Amygdala (tissue), 56 donors: ENCODE measurements at regions not wholly inside any gene's neighbourhood (a gene's known extent, or its start where the extent isn't known, plus 50 kb on each side); places are given as distances from the start of the nearest gene placed in this dataset.

ENCODE experiments used
- DNase-seq, 56 donors: peaks; one replicate each; lab custom pipeline; 2025; lab: John Stamatoyannopoulos, UW

DNA sequence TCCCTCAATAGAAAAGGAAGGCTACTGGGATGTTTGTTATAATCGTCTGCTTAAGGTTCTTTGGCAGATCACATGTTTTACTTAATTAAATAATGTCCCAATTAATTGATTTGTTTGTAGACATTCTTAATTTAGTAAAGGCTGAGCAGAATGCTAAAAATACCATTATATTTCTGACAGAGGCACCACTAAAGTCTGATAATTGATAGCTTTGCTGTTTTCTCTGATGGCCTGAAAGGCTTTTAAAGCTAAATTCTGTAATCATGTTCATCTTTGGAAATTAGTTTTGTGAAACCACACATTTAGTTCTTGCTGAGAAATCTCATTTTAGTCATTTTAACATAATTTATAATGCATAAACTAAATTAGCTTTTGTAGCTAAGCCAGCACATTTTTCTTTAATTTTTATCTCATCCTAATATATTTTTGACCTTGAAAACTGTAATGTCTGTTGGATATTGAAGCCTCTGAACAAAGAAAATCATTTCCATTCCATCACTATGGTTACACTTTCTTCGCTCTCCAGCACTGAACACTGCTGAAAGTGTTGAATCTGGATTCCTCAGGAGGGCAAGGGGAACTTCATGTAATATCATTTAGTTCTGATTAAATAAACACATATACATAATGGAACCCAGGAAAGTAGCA lies 329.4 kb downstream of the ELAVL2 start:
- no peak for DNase-seq

DNA sequence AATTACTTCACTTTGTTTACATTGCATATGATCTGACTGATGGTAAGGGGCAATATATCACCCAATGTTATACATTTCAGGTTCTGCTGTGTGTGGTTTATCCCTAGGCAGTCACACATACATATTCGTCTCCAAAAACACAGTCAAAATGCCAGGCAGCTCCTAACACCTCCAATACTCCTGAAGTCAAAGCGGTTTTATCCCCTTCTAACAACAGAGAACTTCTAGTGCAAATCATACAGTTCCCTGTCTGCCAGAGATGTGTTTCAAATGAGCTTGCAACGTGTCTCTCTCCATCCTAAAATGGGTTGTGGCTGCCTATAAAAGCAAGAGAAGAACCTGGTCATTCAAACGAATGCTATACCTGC lies 328.9 kb downstream of the ELAVL2 start:
- no peak for DNase-seq

GRCh38 chr9:23502004-23502403 lies 324.0 kb downstream of the ELAVL2 start:
- no peak for DNase-seq

GRCh38 chr9:23522952-23523351 lies 303.1 kb downstream of the ELAVL2 start:
- DNase-seq = no peak

- DNase-seq = no peak
These were observed 301.4 kb downstream of the ELAVL2 start for GRCh38 chr9:23524607-23525155.

DNA sequence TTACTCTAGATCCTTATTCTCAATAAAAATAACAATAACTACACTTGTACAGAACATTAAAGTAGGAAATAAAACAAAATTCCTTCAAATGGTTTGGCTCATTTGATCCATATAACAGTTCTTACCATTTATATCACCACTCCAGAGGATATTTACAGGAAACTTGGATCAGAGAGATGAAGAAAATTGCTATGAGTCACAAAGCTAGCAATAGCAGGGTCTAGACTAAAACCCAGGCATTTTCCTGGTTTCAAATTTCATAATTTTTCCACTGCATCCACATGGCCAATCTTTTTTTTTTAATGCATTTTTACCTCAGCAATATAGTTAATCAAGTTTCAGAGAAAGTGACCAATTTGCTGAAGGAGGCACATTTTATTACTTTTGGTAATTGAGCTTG lies 299.2 kb downstream of the ELAVL2 start:
- DNase-seq = no peak

DNA sequence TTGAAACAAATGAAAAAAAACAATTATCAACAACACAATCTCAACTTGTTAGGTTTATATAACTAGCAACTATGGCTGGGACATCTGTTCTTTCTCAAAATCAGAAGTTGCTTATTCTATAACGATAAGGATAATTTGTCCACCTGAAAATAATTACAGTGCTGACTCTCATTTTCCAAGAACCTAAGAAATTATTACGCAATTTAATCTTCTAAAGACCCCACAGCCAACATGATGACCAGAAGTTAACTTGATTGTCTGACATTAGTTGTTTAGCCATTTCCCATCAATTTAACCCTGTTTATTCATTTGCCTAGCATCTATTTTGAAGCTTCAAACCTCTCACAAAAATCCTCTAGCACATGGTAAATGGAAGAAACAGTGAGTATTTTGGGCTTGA lies 293.8 kb downstream of the ELAVL2 start:
- DNase-seq = no peak

GRCh38 chr9:23537192-23538066 lies 288.6 kb downstream of the ELAVL2 start:
- DNase-seq = peak in 3 of 56 donors; percentile 1 to 31 (median 7)

- peak in 3 of 56 donors; percentile 5 to 21 (median 16) for DNase-seq
These were observed 288.0 kb downstream of the ELAVL2 start for GRCh38 chr9:23538067-23538402.

DNA sequence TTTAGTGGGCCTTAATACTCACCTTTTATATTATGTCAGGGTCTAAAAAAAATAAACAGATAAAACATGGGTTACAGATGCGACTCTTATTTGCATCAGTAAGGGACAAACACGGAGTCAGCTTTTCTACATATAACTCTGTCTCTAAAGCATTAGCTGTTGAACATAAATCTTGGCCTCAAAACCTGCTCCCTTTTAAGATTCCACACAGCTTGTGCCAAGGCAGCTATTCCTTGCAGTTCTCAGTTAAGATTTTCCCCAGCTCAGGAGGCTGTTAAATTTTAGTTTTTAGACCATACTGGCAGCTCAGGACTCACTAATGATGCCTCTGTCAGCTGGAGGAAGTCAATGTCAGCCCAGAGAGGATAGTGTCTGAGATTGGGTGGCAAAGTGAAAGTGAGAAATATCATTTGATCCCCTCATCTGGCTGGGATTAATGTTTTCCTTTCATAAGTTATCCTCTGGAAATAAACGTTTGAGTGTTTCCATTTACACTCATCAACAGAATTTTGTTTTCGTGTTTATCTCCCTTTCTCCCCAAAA lies 287.5 kb downstream of the ELAVL2 start:
- no peak for DNase-seq

DNA sequence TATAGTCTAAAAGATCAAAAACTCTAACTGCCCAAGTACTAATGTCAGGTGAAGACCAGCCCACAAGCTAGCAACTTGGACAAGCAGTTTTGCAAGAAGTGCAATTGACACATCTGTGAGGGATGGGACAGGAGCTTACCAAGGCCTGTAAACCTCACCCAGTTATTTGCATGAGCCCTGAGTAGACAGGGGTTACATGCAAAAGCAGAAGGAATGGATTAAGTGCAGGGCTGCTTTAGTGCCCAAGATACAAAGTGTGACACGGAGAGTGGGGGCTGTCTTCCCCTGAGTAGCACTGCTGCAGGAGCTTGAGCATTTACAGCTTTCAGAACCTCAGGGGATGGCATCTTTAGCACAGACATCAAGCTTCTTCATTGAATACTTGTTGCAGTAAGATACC lies 286.7 kb downstream of the ELAVL2 start:
- no peak for DNase-seq

GRCh38 chr9:23541976-23542375 lies 284.1 kb downstream of the ELAVL2 start:
- no peak for DNase-seq

DNA sequence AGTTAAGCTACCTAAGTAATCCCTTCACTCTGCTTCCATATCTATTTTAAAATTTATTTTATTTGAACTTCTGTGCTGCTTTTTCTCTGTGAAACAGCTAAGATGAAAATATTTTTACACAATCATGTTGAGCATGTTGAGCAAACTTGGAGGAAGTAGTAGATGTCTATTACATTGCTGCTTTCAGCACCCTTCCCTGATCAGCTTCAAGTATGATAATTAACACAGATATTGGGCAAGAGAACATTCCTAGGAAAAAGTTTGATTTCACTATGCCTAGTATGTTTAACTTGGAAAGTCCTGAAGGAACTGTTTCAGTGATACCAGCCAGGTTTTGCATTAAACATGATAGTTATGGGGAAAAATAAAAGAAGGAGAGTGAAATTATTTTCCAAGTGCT lies 283.6 kb downstream of the ELAVL2 start:
- DNase-seq = no peak

DNA sequence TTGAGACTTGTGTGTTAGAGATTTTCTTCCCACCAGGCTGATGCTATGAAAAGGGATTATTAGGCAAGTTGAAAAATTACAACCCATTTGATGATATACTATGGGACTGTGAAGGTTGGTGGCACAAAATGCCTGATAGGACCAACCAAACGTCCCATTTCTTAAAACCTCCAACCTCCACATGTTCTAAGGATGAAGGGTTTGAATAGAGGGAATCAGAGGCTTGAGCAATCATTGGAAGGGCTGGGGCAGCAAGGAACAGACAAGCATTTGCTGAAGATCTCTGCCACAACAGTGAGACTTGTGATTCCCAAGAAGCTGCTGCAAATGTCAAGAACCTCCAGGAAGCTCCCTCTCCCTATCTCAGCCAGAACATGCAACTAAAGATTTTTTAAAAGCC lies 283.1 kb downstream of the ELAVL2 start:
- no peak for DNase-seq

DNA sequence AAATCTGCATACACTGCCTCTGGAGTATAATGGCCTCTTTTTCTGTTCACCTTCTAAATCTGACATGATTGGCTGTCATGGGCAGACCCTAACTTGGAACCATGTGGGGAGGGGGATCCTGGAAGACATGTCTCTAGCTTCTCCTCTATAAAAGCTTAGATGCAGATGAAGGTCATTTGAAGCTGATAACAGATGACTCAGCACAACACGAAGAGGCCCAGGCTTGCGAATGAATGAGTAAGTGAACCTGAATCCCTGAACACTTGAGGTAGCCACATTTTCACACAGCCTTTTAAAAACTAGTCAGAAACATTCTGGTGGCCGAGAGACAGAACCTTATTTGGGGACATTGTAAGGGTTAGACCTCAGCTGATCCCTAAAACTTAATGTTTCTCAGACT lies 282.6 kb downstream of the ELAVL2 start:
- DNase-seq = no peak

DNA sequence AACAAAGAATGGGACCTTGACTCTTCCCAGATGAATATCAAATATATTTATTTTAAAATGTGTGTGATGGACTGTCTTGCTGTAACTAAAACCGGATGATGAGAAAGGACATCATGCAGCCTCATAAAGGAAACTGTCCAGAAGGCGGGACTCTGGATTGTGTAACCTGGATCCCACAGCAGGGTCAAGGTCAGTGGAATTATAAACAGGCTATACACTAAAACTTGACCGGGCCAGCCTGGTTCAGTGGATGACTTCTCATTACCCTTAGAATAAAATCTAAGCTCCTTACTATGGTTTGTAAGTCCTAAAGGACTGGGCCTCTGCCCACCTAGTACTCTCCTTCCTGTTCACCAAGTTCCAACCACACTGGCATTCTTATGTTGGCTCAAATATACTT lies 280.3 kb downstream of the ELAVL2 start:
- DNase-seq = no peak

DNA sequence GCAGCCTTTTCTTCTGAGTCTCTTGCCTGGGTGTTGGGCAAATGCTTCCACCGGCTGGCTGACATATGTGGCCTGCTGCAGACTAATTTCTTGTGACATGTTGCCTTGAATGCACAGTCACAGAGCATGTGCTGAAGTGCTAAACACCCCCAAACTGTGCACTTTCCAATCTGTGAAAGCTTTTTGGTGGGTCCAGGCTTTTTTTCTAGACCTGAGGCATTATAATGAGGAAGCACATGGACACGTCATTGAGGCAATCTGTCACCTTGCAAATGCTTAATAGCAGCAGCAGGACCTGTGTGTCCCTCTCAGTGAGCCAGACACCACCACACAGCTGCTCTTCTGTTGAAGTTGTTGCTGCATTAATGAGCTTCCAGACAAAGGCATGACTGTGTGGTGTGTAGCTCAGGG lies 274.7 kb downstream of the ELAVL2 start:
- peak in 4 of 56 donors; percentile 5 to 13 (median 9) for DNase-seq

DNA sequence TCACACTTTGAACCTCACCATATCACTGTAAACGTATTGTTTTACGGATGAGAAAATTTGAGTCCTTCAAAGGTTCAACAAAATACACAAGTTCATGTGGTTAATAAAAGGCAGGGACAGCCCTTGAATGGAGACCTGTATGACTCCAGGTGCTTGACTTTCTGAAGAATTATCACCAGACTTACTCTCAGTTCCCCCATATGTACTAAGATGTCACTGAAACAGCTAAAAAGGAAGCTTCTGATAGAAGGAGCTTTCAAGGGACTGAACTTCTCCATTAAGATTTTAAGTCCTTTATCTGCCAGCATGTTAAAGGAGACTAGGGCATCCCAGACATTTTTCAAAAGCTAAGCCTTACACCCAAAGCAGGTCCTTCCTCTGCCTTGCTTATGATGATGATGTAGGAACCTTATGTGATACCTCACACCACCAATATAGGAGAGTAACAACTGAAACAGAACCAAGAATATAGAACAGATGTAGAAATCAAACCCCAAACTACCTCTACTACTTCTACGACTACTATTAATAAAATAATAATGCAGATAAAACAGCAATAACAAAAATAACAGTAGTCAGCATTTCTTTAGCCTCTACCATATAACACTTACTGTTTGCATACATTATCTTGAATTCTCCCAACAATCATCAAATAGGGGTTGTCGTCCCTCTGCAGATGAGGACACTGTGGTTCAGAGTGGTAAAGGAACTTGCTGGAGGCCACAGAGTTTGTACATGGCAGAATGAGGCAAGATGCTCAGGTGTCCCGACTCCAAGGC lies 273.9 kb downstream of the ELAVL2 start:
- DNase-seq = no peak

- peak in 4 of 56 donors; percentile 5 to 27 (median 14) for DNase-seq
These were observed 273.0 kb downstream of the ELAVL2 start for GRCh38 chr9:23552876-23553601.

DNA sequence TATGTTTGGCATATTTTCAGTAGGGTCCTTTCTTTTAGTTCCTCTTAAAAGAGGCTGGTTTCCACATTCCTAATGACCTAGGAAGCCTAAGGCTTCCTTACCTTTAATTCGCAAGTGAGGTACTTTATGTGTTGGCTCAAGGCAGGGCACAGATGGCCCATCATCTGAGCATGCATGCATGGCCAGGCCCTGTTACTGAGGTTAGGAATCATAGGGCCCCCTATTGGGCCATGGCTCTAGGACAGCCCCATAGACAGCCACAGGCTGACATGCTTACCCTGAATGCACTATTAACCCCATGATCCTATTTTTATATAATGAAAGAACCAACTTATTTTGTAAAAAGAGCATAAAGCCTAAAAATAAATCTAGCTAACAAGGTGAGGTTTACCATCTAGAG lies 271.4 kb downstream of the ELAVL2 start:
- no peak for DNase-seq
